C4-2B (cell line): ENCODE measurements at regions not wholly inside any gene's neighbourhood (a gene's known extent, or its start where the extent isn't known, plus 50 kb on each side); places are given as distances from the start of the nearest gene placed in this dataset.

ENCODE experiments used
- H3K27ac ChIP-seq: fragments of 450-650 bp; 2 replicates; pipeline ENCODE4 v1.5.1; 2017
- CTCF ChIP-seq: fragments of 450-650 bp; conservative IDR thresholded peaks from 2 replicates; pipeline ENCODE4 v1.5.1; 2017; ENCODE audit warnings: mild to moderate bottlenecking
- ZFX ChIP-seq: fragments of 450-650 bp; IDR thresholded peaks from 2 replicates; pipeline ENCODE4 v1.6.1; 2017

GRCh38 chr3:127110982-127111693, 81.8 kb upstream of the PRR23E start:
- H3K27ac ChIP-seq, result no peak overlapping the region
- TF ChIP-seq ZFX (no peak), CTCF (no peak)

- TF ChIP-seq ZFX, result no peak
- TF ChIP-seq CTCF, result no peak
- H3K27ac ChIP-seq, result no peak overlapping the region
Observed at GRCh38 chr3:127112796-127113570, 79.9 kb upstream of the PRR23E start.

- TF ChIP-seq CTCF, result no peak
- no peak for TF ChIP-seq ZFX
- H3K27ac ChIP-seq, result no peak overlapping the region
Observed at GRCh38 chr3:127113571-127113891, 79.4 kb upstream of the PRR23E start.

GRCh38 chr3:127114337-127115070, 78.4 kb upstream of the PRR23E start:
- TF ChIP-seq ZFX, result no peak
- TF ChIP-seq CTCF, result no peak
- no peak overlapping the region for H3K27ac ChIP-seq

GRCh38 chr3:127115691-127116351, 77.1 kb upstream of the PRR23E start:
- H3K27ac ChIP-seq, result no peak overlapping the region
- TF ChIP-seq CTCF (no peak), ZFX (no peak)

GRCh38 chr3:127118366-127118765, 74.6 kb upstream of the PRR23E start:
- TF ChIP-seq ZFX (no peak), CTCF (no peak)
- no peak overlapping the region for H3K27ac ChIP-seq
